OCI-LY7 (cell line): ENCODE measurements at regions not wholly inside any gene's neighbourhood (a gene's known extent, or its start where the extent isn't known, plus 50 kb on each side); places are given as distances from the start of the nearest gene placed in this dataset.

Experiments
- EZH2phosphoT487 ChIP-seq: fragments of 200-600 bp; sonication (generic); IDR thresholded peaks from 2 replicates; pipeline ENCODE4 v1.6.1; 2018; ENCODE audit warnings: low read depth, borderline replicate concordance, mild to moderate bottlenecking, mixed run types, antibody characterized with exemption, low read length, moderate library complexity, mixed read lengths
- TF ChIP-seq, protein P1 (sequence below): fragments of 200-600 bp; sonication (generic); conservative IDR thresholded peaks from 2 replicates; pipeline ENCODE4 v1.5.1; 2014; ENCODE audit warnings: mild to moderate bottlenecking, antibody characterized with exemption, low read length, moderate library complexity, mixed read lengths

DNA sequence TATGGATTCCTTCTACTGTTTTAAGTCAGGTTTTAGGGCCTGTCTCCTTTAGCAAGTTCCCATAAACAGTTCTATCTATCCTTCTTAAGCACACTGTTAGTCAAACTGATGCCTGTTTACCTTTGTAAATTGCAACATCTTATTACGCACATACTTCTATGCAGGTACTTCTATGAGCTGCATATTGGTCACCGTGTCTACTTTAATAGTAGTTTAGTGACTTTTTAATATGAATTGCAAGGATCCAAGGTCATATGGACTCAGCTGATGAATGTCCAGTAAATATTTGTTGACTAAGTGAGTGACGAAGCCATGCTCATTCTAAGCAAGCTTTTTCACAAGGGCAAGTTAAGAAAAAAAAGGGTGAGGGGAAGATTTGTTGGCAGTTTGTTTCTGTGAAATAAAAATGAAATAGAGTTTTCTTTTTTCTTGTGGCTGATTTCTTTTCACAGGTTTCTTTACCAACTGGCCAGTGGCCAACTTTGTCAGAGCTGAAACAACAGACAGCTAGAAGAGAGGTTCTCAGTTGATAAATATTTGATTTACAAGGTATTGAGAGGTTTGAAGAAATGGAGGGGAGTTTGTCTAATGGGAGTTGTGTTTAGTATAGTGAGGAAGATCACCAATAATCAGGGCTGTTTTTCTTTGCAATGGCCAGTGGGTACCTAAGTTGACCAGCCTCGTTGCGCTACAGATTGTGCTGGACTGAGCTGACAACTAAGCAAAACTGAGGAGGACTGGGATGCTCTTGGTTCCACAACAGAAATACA is 141.1 kb downstream of the SLC15A5 start:
- TF ChIP-seq, protein P1, sequence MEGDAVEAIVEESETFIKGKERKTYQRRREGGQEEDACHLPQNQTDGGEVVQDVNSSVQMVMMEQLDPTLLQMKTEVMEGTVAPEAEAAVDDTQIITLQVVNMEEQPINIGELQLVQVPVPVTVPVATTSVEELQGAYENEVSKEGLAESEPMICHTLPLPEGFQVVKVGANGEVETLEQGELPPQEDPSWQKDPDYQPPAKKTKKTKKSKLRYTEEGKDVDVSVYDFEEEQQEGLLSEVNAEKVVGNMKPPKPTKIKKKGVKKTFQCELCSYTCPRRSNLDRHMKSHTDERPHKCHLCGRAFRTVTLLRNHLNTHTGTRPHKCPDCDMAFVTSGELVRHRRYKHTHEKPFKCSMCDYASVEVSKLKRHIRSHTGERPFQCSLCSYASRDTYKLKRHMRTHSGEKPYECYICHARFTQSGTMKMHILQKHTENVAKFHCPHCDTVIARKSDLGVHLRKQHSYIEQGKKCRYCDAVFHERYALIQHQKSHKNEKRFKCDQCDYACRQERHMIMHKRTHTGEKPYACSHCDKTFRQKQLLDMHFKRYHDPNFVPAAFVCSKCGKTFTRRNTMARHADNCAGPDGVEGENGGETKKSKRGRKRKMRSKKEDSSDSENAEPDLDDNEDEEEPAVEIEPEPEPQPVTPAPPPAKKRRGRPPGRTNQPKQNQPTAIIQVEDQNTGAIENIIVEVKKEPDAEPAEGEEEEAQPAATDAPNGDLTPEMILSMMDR = no peak
- TF ChIP-seq EZH2phosphoT487 = no peak
